ENCODE measurements at regions not wholly inside any gene's neighbourhood (a gene's known extent, or its start where the extent isn't known, plus 50 kb on each side); places are given as distances from the start of the nearest gene placed in this dataset.

DNA sequence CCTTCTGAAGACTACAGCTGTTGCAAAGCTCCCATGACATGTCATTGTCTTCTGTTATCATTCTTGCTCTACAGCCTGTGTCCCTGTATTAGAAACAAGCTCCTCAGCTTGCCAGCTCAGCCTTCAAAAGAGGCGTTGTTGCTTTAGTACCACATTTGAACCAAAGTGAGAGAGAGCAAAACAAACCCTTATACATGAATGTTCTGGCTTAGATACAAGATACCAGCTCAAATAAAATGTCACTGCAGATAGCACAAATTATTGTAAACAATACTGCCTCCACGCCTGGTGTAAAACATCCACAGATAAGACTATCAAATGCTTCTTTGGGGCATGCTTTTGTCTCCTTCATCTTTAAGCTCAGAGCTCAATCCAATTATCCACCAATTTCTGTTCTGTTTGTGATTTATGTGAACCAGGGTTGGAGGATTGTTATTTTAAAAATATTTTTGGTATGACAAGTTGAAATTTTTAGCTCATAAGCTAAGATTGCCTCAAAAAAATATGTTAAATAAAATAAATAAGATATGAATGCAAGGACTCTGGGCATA lies 403.6 kb upstream of the CDIN1 start:
- TF ChIP-seq, protein P1, sequence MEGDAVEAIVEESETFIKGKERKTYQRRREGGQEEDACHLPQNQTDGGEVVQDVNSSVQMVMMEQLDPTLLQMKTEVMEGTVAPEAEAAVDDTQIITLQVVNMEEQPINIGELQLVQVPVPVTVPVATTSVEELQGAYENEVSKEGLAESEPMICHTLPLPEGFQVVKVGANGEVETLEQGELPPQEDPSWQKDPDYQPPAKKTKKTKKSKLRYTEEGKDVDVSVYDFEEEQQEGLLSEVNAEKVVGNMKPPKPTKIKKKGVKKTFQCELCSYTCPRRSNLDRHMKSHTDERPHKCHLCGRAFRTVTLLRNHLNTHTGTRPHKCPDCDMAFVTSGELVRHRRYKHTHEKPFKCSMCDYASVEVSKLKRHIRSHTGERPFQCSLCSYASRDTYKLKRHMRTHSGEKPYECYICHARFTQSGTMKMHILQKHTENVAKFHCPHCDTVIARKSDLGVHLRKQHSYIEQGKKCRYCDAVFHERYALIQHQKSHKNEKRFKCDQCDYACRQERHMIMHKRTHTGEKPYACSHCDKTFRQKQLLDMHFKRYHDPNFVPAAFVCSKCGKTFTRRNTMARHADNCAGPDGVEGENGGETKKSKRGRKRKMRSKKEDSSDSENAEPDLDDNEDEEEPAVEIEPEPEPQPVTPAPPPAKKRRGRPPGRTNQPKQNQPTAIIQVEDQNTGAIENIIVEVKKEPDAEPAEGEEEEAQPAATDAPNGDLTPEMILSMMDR (IDR thresholded peaks at IDR 0.05) = no peak
- TF ChIP-seq EZH2 (IDR thresholded peaks at IDR 0.05) = no peak
- no peak for TF ChIP-seq EZH2phosphoT487 (IDR thresholded peaks at IDR 0.05)

All from neural progenitor cell (in vitro differentiated cells).